GM12873 (cell line): ENCODE measurements at regions not wholly inside any gene's neighbourhood (a gene's known extent, or its start where the extent isn't known, plus 50 kb on each side); places are given as distances from the start of the nearest gene placed in this dataset.

ENCODE experiments used
- CTCF ChIP-seq: IDR thresholded peaks from 2 replicates; pipeline ENCODE4 v1.5.1; 2012; ENCODE audit warnings: low read depth, mild to moderate bottlenecking, moderate library complexity, low read length, control low read depth; ENCODE audit not compliant: insufficient read depth; ENCODE audit errors: missing control alignments

DNA sequence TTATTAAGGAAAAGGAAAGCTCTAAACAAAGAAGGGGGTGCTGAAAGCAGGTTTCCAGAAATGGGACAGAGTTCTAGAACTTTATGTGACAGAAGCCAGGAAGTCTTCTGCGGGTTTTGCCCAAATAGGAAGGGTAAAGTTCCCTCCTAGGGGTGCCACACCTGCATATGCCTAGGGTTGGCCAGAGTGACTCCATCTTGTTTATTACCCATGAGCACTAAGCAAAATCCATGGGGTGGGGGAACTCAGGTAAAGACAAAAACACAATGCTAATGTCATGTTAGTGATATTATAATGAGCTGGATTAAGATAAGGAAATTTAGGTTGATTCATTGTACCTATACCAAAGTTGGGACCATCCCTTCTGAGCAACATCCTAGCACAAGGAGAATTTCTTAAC is 1132.7 kb downstream of the KCNT2 start:
- no peak for TF ChIP-seq CTCF

- no peak for TF ChIP-seq CTCF
Observed at GRCh38 chr1:195472291-195472690, 1135.9 kb downstream of the KCNT2 start.

DNA sequence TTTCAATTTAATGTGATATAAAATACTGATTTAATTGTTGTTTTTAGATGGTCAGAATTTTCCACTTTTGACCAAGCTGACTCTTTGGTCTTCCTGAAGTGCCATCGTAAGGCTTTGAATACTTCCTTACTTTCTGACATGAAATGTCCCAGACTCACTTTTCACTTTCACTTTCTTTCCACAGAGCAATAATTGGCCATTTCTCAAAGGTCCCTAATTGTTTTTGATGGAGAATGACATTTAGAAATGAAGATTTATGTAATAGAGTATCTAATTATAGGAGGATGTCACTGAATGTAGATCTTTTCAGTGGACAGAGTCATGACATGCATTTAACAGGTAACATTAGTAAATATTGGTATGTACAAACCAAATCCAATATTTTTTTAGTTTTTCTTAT is 1141.6 kb downstream of the KCNT2 start:
- TF ChIP-seq CTCF = no peak

- no peak for TF ChIP-seq CTCF
Observed at GRCh38 chr1:195462646-195463045, 1145.6 kb downstream of the KCNT2 start.

GRCh38 chr1:195462152-195462551 is 1146.1 kb downstream of the KCNT2 start:
- TF ChIP-seq CTCF = no peak

DNA sequence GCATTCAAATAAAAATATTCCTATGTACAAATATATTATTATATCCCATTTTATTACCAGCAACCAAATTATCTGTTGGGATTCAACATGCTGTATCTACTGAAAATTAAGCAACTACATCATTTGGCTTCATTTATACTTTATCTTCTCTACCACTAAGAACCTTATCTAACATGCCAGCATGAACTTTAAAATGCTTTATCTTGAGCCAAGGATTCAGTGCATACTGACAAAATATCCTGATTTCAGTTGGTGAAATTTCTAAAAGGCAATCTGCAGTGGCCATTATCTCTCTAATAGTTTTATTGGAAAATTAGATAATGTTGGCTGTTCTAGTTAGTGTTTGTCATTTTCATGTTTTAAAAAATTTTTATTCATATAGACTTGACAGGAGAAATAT is 1149.9 kb downstream of the KCNT2 start:
- no peak for TF ChIP-seq CTCF

- TF ChIP-seq CTCF = no peak
Observed at GRCh38 chr1:195450794-195451193, 1157.4 kb downstream of the KCNT2 start.
